K562 (cell line): ENCODE measurements at regions not wholly inside any gene's neighbourhood (a gene's known extent, or its start where the extent isn't known, plus 50 kb on each side); places are given as distances from the start of the nearest gene placed in this dataset.

Experiments
- ATAC-seq: fragments of 200-7000 bp; cut with Tn5 transposase; 3 replicates; pipeline ENCODE4 v1.9.1; 2020; ENCODE audit warnings: moderate library complexity
- BruUV-seq: library from RNA; stranded (reverse); fragments of 400-500 nt; replicated peaks from 2 replicates; lab custom pipeline; 2021; lab: Mats Ljungman, UMichigan
- CTCF ChIA-PET: fragments of 300-600 bp; formaldehyde crosslinking; extraction: SDS; loops from one replicate; lab custom pipeline; 2021; ENCODE audit warnings: low intra/inter-chr PET ratio; lab: Yijun Ruan, JAX
- POLR2A ChIA-PET: fragments of 300-600, 350-650 bp; sonication (Branson Sonifier 250); formaldehyde crosslinking; extraction: SDS; loops from one replicate; lab custom pipeline; 2021; ENCODE audit warnings: antibody characterized with exemption, inconsistent platforms; lab: Yijun Ruan, JAX
- DNase-seq, 4 experiments: peaks; one replicate each; pipeline versions ENCODE4 v3.0.0 to v3.0.0-alpha.2; 2011 to 2018; ENCODE audit warnings: low spot score in 3 of 4, mixed read lengths in 3 of 4; ENCODE audit errors: extremely low read depth in 1 of 4
- FAIRE-seq: peaks from 2 replicates; lab custom pipeline; 2011; peaks lifted over from hg19 to GRCh38; lab: Jason Lieb, UNC
- H2AFZ ChIP-seq: 2 replicates; pipeline ENCODE4 v1.6.0; 2011; ENCODE audit warnings: low read depth, low read length, control low read depth, inconsistent platforms
- H3K27ac ChIP-seq: fragments of 200-600 bp; 3 replicates; pipeline ENCODE4 v1.8.0; 2011; ENCODE audit warnings: low read depth, mild to moderate bottlenecking, control low read depth, inconsistent platforms, low read length, moderate library complexity, mixed read lengths; ENCODE audit errors: extremely low read depth
- H3K27me3 ChIP-seq, 2 experiments: fragments of 300-600 bp in 1 of 2; 2 replicates in 1 of 2; 3 replicates in 1 of 2; pipeline versions ENCODE4 v1.6.0 to v1.8.0; 2011; ENCODE audit warnings: inconsistent platforms in 2 of 2, low read length in 2 of 2, mild to moderate bottlenecking in 1 of 2, mixed read lengths in 1 of 2, moderate library complexity in 1 of 2; ENCODE audit not compliant: control insufficient read depth in 2 of 2, insufficient read depth in 2 of 2
- H3K36me3 ChIP-seq: fragments of 300-600 bp; 3 replicates; pipeline ENCODE4 v1.8.0; 2011; ENCODE audit warnings: mild to moderate bottlenecking, low read length, inconsistent platforms; ENCODE audit not compliant: control insufficient read depth, insufficient read depth
- H3K4me1 ChIP-seq, 2 experiments: fragments of 200-600 bp in 1 of 2; replicated peaks in 1 of 2; 2 replicates in 1 of 2; 3 replicates in 1 of 2; pipeline versions ENCODE4 v1.5.1 to v1.8.0; 2011; ENCODE audit warnings: inconsistent platforms in 2 of 2, low read length in 2 of 2, mild to moderate bottlenecking in 1 of 2, mixed read lengths in 1 of 2, moderate library complexity in 1 of 2; ENCODE audit not compliant: control insufficient read depth in 2 of 2, insufficient read depth in 2 of 2
- H3K4me2 ChIP-seq: 2 replicates; pipeline ENCODE4 v1.6.1; 2011; ENCODE audit warnings: low read length, control low read depth, inconsistent platforms, mixed read lengths; ENCODE audit not compliant: insufficient read depth
- H3K4me3 ChIP-seq: fragments of 200-600 bp; sonication (generic), shearing (Covaris generic); 2 replicates; pipeline ENCODE4 v1.5.1; 2016; ENCODE audit warnings: control low read depth, inconsistent platforms
- H3K79me2 ChIP-seq: fragments of 200-600 bp; 3 replicates; pipeline ENCODE4 v1.8.0; 2011; ENCODE audit warnings: low read length, inconsistent platforms; ENCODE audit not compliant: control insufficient read depth, insufficient read depth
- H3K9ac ChIP-seq, 2 experiments: 2 replicates each; pipeline versions ENCODE4 v1.6.0 to v1.6.1; 2011; ENCODE audit warnings: low read depth in 2 of 2, low read length in 2 of 2, control low read depth in 1 of 2, inconsistent platforms in 1 of 2, mild to moderate bottlenecking in 1 of 2, mixed read lengths in 1 of 2; ENCODE audit not compliant: insufficient read depth in 1 of 2
- H3K9me1 ChIP-seq: one replicate; pipeline ENCODE4 v1.6.0; 2011; ENCODE audit warnings: inconsistent platforms, mild to moderate bottlenecking, low read length, moderate library complexity; ENCODE audit not compliant: control insufficient read depth, insufficient read depth
- H3K9me3 ChIP-seq: replicated peaks from 2 replicates; pipeline ENCODE4 v1.5.1; 2011; ENCODE audit warnings: low read depth, low read length, inconsistent platforms; ENCODE audit not compliant: control insufficient read depth, insufficient read depth
- H4K20me1 ChIP-seq: replicated peaks from 2 replicates; pipeline ENCODE4 v1.6.1; 2011; ENCODE audit warnings: low read length, inconsistent platforms, mixed read lengths; ENCODE audit not compliant: control insufficient read depth, insufficient read depth
- FOXJ3 ChIP-seq: sonication (generic); formaldehyde crosslinking; IDR thresholded peaks from 2 replicates; pipeline ENCODE4 v1.4.0; 2020; ENCODE audit warnings: mild to moderate bottlenecking, missing genetic modification reagents
- KLF1 ChIP-seq: fragments of 450-650 bp; IDR thresholded peaks from 2 replicates; pipeline ENCODE4 v1.6.1; 2016; ENCODE audit warnings: missing genetic modification characterization, missing compliant biosample characterization
- PML ChIP-seq: IDR thresholded peaks from 2 replicates; pipeline ENCODE4 v1.6.1; 2012; ENCODE audit warnings: low read length, inconsistent platforms
- RBM39 ChIP-seq: fragments of 200-400 bp; formaldehyde crosslinking; optimal IDR thresholded peaks from 2 replicates; pipeline ENCODE3; 2018; ENCODE audit warnings: low read depth, low read length
- RFX1 ChIP-seq: fragments of 450-650 bp; IDR thresholded peaks from 2 replicates; pipeline ENCODE4 v1.6.1; 2016; ENCODE audit warnings: mild to moderate bottlenecking, moderate library complexity
- TBP ChIP-seq: optimal IDR thresholded peaks from 2 replicates; pipeline ENCODE3; 2011; ENCODE audit warnings: low read depth, low read length, improper control_type of control experiment
- ZNF175 ChIP-seq: fragments of 200-800 bp; sonication (Bioruptor generic); IDR thresholded peaks from 2 replicates; pipeline ENCODE4 v1.6.1; 2016; ENCODE audit warnings: low read depth, mild to moderate bottlenecking, missing genetic modification characterization, missing compliant biosample characterization
- ZSCAN29 ChIP-seq: fragments of 450-650 bp; IDR thresholded peaks from 2 replicates; pipeline ENCODE4 v1.6.1; 2017
- WGBS: fragments of 100-300 bp; shearing (Covaris generic); methylation state at CpG from one replicate; pipeline ENCODE4 v1.1.6; 2016; ENCODE audit warnings: low coverage, mixed read lengths; ENCODE audit not compliant: insufficient coverage; ENCODE audit errors: missing lambda C conversion rate; 5-methylcytosine and 5-hydroxymethylcytosine counted together
- in situ Hi-C: fragments of 300-500 bp; cut with MboI; formaldehyde crosslinking; loops from 4 replicates; pipeline ENCODE4 v1.15.0; 2018; ENCODE audit warnings: inconsistent platforms, mixed read lengths
- intact Hi-C: fragments of 100-400 bp; cut with micrococcal nuclease; formaldehyde crosslinking; loops from 2 replicates; pipeline ENCODE4 v1.14.2; 2022
- TF ChIP-seq, protein P1 (sequence below): fragments of 250-450 bp; sonication (Bioruptor Pico); IDR thresholded peaks from 2 replicates; pipeline ENCODE4 v1.9.0; 2021; ENCODE audit warnings: mild to moderate bottlenecking
- TF ChIP-seq, protein P2 (sequence below), 2 experiments: fragments of 450-650 bp in 1 of 2; sonication (generic) in 1 of 2; formaldehyde crosslinking in 1 of 2; IDR thresholded peaks; 2 replicates each; pipeline versions ENCODE4 v1.7.1 to v1.9.0; 2016 to 2022; ENCODE audit warnings: inconsistent platforms in 1 of 2, mild to moderate bottlenecking in 1 of 2, missing genetic modification reagents in 1 of 2

DNA sequence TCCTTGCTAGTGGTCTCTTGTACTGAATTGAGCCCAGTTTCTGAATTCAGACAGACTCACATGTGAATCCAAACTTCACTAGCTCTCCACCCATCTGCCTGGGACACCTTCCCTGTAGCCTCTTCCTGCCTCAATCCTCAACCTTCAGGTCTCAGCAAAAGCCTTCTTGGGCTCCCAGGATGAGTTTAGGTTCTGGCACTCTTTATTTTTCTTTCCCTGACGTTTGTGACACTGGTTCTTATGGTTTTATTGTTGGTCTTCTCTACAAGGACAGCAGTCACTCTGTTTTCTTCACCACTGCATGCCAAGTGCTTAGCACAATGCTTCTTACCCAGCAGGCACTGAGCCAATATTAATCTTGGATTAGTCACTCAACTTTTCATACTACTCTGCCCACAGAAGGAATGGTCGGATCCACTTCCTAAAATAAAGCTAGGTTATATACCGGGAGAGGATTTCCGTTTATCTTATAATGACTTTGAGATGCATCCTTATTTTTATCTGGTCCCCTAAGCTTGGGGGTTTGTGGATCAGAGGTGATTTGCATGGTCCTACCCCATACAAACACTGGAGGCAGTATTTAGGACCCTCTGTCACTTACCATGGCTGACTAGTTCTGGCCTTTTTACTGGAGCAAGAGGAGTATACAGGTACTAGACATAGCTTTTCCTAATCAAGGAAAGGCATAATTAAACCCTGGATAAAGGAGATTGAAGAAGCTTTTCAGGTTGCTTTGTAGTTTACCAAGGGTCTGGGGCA is 186.3 kb downstream of the MYCN start (continued):
- TF ChIP-seq, protein P1, sequence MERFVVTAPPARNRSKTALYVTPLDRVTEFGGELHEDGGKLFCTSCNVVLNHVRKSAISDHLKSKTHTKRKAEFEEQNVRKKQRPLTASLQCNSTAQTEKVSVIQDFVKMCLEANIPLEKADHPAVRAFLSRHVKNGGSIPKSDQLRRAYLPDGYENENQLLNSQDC (CRISPR knock-in tag) = no peak

DNA sequence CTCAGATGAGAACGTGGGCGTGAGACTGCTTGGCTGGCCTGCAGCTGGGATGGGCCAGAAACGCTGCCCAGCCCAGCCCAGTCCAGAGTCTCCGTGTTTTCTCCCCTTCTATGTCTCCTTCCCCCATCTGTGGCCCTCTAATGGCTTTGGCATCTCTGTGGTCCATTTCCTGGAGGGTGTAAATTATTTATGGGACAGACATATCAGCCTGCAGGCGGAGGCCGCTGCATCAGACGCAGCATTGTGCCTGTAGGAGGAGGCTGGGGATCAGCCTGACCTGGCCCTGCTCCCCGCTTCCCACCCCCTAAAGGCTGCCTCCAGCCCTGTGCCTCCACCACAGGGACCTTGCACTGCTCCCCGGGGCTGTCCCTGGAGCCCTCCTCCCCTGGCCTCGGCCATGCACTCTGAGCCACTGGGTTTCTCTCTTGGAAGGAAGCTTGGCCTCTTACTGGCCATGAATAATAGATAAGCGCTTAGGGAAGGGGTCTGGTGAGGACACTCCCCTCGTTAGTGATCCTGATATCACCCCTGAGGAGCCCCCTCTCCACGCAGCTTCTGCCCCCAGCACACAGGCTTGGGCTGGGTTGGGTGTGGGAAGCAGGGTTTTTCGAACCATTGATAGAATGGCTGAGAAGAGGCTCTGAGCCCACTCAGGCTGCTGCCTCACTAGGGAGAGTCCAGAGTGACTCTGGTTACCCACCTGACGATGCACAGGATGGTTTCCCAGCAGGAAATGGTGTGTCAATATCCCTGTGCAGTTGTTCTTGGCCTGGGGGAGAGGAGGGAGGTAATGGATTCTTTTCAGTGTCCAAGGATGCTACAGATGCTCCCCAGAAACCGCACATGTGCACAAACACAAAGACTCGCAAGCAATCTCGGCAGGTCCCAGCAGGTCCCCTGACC is 185.5 kb downstream of the MYCN start:
- POLR2A ChIA-PET = interaction anchor here (1.2 kb wide), 1 partner anchor 11 kb away, joined by 3 read pairs; no protein-coding TSS in a partner anchor
- TF ChIP-seq, protein P2, sequence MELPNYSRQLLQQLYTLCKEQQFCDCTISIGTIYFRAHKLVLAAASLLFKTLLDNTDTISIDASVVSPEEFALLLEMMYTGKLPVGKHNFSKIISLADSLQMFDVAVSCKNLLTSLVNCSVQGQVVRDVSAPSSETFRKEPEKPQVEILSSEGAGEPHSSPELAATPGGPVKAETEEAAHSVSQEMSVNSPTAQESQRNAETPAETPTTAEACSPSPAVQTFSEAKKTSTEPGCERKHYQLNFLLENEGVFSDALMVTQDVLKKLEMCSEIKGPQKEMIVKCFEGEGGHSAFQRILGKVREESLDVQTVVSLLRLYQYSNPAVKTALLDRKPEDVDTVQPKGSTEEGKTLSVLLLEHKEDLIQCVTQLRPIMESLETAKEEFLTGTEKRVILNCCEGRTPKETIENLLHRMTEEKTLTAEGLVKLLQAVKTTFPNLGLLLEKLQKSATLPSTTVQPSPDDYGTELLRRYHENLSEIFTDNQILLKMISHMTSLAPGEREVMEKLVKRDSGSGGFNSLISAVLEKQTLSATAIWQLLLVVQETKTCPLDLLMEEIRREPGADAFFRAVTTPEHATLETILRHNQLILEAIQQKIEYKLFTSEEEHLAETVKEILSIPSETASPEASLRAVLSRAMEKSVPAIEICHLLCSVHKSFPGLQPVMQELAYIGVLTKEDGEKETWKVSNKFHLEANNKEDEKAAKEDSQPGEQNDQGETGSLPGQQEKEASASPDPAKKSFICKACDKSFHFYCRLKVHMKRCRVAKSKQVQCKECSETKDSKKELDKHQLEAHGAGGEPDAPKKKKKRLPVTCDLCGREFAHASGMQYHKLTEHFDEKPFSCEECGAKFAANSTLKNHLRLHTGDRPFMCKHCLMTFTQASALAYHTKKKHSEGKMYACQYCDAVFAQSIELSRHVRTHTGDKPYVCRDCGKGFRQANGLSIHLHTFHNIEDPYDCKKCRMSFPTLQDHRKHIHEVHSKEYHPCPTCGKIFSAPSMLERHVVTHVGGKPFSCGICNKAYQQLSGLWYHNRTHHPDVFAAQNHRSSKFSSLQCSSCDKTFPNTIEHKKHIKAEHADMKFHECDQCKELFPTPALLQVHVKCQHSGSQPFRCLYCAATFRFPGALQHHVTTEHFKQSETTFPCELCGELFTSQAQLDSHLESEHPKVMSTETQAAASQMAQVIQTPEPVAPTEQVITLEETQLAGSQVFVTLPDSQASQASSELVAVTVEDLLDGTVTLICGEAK (IDR thresholded peaks at IDR 0.05) = no peak
- TF ChIP-seq, protein P2 (CRISPR knock-in tag; IDR thresholded peaks at IDR 0.05) = no peak
- no peak for TF ChIP-seq RFX1
- TF ChIP-seq RBM39 = no peak
- TF ChIP-seq FOXJ3 (CRISPR knock-in tag) = no peak
- TF ChIP-seq KLF1 (tag) = no peak
- no peak for TF ChIP-seq TBP
- TF ChIP-seq ZSCAN29 = no peak
- no peak for TF ChIP-seq PML
- TF ChIP-seq ZNF175 (CRISPR knock-in tag) = no peak

More for the DNA sequence above, 185.5 kb downstream of the MYCN start:
- no peak overlapping the region for H2AFZ ChIP-seq
- ATAC-seq = no peak
- no peaks in the 10 kb centered on the region for H3K9me1 ChIP-seq
- WGBS = 2% methylated on average over 18 of the region's 18 CpGs
- no peaks in the 10 kb centered on the region for H3K79me2 ChIP-seq
- no peak for DNase-seq
- no peak overlapping the region for H3K9ac ChIP-seq
- H3K4me3 ChIP-seq = no peak overlapping the region
- CTCF ChIA-PET = no interaction called here
- intact Hi-C loops (no loop called here), in situ Hi-C loops (no loop called here)
- FAIRE-seq = no peak
- no peak overlapping the region for H3K27ac ChIP-seq
- no peaks in the 10 kb centered on the region for H3K4me1 ChIP-seq
- no peaks in the 10 kb centered on the region for H3K27me3 ChIP-seq
- no peak overlapping the region for H3K4me2 ChIP-seq
- H4K20me1 ChIP-seq = no peaks in the 10 kb centered on the region
- BruUV-seq = no TSS peak
- no peaks in the 10 kb centered on the region for H3K36me3 ChIP-seq
- no peaks in the 10 kb centered on the region for H3K9me3 ChIP-seq
